ENCODE measurements at regions not wholly inside any gene's neighbourhood (a gene's known extent, or its start where the extent isn't known, plus 50 kb on each side); places are given as distances from the start of the nearest gene placed in this dataset.

GRCh38 chr2:228652366-228652765 lies 470.9 kb upstream of the SPHKAP start:
- TF ChIP-seq, protein P1, sequence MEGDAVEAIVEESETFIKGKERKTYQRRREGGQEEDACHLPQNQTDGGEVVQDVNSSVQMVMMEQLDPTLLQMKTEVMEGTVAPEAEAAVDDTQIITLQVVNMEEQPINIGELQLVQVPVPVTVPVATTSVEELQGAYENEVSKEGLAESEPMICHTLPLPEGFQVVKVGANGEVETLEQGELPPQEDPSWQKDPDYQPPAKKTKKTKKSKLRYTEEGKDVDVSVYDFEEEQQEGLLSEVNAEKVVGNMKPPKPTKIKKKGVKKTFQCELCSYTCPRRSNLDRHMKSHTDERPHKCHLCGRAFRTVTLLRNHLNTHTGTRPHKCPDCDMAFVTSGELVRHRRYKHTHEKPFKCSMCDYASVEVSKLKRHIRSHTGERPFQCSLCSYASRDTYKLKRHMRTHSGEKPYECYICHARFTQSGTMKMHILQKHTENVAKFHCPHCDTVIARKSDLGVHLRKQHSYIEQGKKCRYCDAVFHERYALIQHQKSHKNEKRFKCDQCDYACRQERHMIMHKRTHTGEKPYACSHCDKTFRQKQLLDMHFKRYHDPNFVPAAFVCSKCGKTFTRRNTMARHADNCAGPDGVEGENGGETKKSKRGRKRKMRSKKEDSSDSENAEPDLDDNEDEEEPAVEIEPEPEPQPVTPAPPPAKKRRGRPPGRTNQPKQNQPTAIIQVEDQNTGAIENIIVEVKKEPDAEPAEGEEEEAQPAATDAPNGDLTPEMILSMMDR (IDR thresholded peaks at IDR 0.05): no peak
- TF ChIP-seq POLR2A (IDR thresholded peaks at IDR 0.05): no peak

All from right lobe of liver (tissue), 4 donors.